IMR-90 (cell line): ENCODE measurements at regions not wholly inside any gene's neighbourhood (a gene's known extent, or its start where the extent isn't known, plus 50 kb on each side); places are given as distances from the start of the nearest gene placed in this dataset.
"Not testable (repeated sequence)": the region's sequence is repeated elsewhere in the genome, so short reads cannot be mapped to it uniquely, and the experiment has no call there.

Source experiments
- BHLHE40 ChIP-seq: fragments of 150-350 bp; IDR thresholded peaks from 2 replicates; pipeline ENCODE4 v1.6.1; 2016; ENCODE audit warnings: mild to moderate bottlenecking, low read depth, low read length
- CTCF ChIP-seq: conservative IDR thresholded peaks from 2 replicates; pipeline ENCODE4 v1.5.1; 2012; ENCODE audit warnings: mild to moderate bottlenecking, low read depth, low read length, improper control_type of control experiment
- ELK1 ChIP-seq: fragments of 150-350 bp; IDR thresholded peaks from 2 replicates; pipeline ENCODE4 v1.6.1; 2016; ENCODE audit warnings: low read depth, mild to moderate bottlenecking, low read length, moderate library complexity, borderline replicate concordance
- POLR2A ChIP-seq: IDR thresholded peaks from 2 replicates; pipeline ENCODE4 v1.6.1; 2012; ENCODE audit warnings: mild to moderate bottlenecking, low read depth, low read length

- TF ChIP-seq ELK1, CTCF, BHLHE40, POLR2A: not testable (repeated sequence)
Measured at GRCh38 chrX:144092116-144092515, 208.2 kb downstream of the UBE2NL start.
